K562 (cell line): ENCODE measurements at regions not wholly inside any gene's neighbourhood (a gene's known extent, or its start where the extent isn't known, plus 50 kb on each side); places are given as distances from the start of the nearest gene placed in this dataset.

Experiments used
- ATAC-seq: fragments of 200-7000 bp; cut with Tn5 transposase; 3 replicates; pipeline ENCODE4 v1.9.1; 2020; ENCODE audit warnings: moderate library complexity
- BruUV-seq: library from RNA; stranded (reverse); fragments of 400-500 nt; replicated peaks from 2 replicates; lab custom pipeline; 2021; lab: Mats Ljungman, UMichigan
- CTCF ChIA-PET: fragments of 300-600 bp; formaldehyde crosslinking; extraction: SDS; loops from one replicate; lab custom pipeline; 2021; ENCODE audit warnings: low intra/inter-chr PET ratio; lab: Yijun Ruan, JAX
- POLR2A ChIA-PET: fragments of 300-600, 350-650 bp; sonication (Branson Sonifier 250); formaldehyde crosslinking; extraction: SDS; loops from one replicate; lab custom pipeline; 2021; ENCODE audit warnings: antibody characterized with exemption, inconsistent platforms; lab: Yijun Ruan, JAX
- DNase-seq, 4 experiments: peaks; one replicate each; pipeline versions ENCODE4 v3.0.0 to v3.0.0-alpha.2; 2011 to 2018; ENCODE audit warnings: low spot score in 3 of 4, mixed read lengths in 3 of 4; ENCODE audit errors: extremely low read depth in 1 of 4
- FAIRE-seq: peaks from 2 replicates; lab custom pipeline; 2011; peaks lifted over from hg19 to GRCh38; lab: Jason Lieb, UNC
- H2AFZ ChIP-seq: 2 replicates; pipeline ENCODE4 v1.6.0; 2011; ENCODE audit warnings: low read depth, low read length, control low read depth, inconsistent platforms
- H3K27ac ChIP-seq: fragments of 200-600 bp; 3 replicates; pipeline ENCODE4 v1.8.0; 2011; ENCODE audit warnings: low read depth, mild to moderate bottlenecking, control low read depth, inconsistent platforms, low read length, moderate library complexity, mixed read lengths; ENCODE audit errors: extremely low read depth
- H3K27me3 ChIP-seq, 2 experiments: fragments of 300-600 bp in 1 of 2; 2 replicates in 1 of 2; 3 replicates in 1 of 2; pipeline versions ENCODE4 v1.6.0 to v1.8.0; 2011; ENCODE audit warnings: inconsistent platforms in 2 of 2, low read length in 2 of 2, mild to moderate bottlenecking in 1 of 2, mixed read lengths in 1 of 2, moderate library complexity in 1 of 2; ENCODE audit not compliant: control insufficient read depth in 2 of 2, insufficient read depth in 2 of 2
- H3K36me3 ChIP-seq: fragments of 300-600 bp; 3 replicates; pipeline ENCODE4 v1.8.0; 2011; ENCODE audit warnings: mild to moderate bottlenecking, low read length, inconsistent platforms; ENCODE audit not compliant: control insufficient read depth, insufficient read depth
- H3K4me1 ChIP-seq, 2 experiments: fragments of 200-600 bp in 1 of 2; replicated peaks in 1 of 2; 2 replicates in 1 of 2; 3 replicates in 1 of 2; pipeline versions ENCODE4 v1.5.1 to v1.8.0; 2011; ENCODE audit warnings: inconsistent platforms in 2 of 2, low read length in 2 of 2, mild to moderate bottlenecking in 1 of 2, mixed read lengths in 1 of 2, moderate library complexity in 1 of 2; ENCODE audit not compliant: control insufficient read depth in 2 of 2, insufficient read depth in 2 of 2
- H3K4me2 ChIP-seq: 2 replicates; pipeline ENCODE4 v1.6.1; 2011; ENCODE audit warnings: low read length, control low read depth, inconsistent platforms, mixed read lengths; ENCODE audit not compliant: insufficient read depth
- H3K4me3 ChIP-seq: fragments of 200-600 bp; sonication (generic), shearing (Covaris generic); 2 replicates; pipeline ENCODE4 v1.5.1; 2016; ENCODE audit warnings: control low read depth, inconsistent platforms
- H3K79me2 ChIP-seq: fragments of 200-600 bp; 3 replicates; pipeline ENCODE4 v1.8.0; 2011; ENCODE audit warnings: low read length, inconsistent platforms; ENCODE audit not compliant: control insufficient read depth, insufficient read depth
- H3K9ac ChIP-seq, 2 experiments: 2 replicates each; pipeline versions ENCODE4 v1.6.0 to v1.6.1; 2011; ENCODE audit warnings: low read depth in 2 of 2, low read length in 2 of 2, control low read depth in 1 of 2, inconsistent platforms in 1 of 2, mild to moderate bottlenecking in 1 of 2, mixed read lengths in 1 of 2; ENCODE audit not compliant: insufficient read depth in 1 of 2
- H3K9me1 ChIP-seq: one replicate; pipeline ENCODE4 v1.6.0; 2011; ENCODE audit warnings: inconsistent platforms, mild to moderate bottlenecking, low read length, moderate library complexity; ENCODE audit not compliant: control insufficient read depth, insufficient read depth
- H3K9me3 ChIP-seq: replicated peaks from 2 replicates; pipeline ENCODE4 v1.5.1; 2011; ENCODE audit warnings: low read depth, low read length, inconsistent platforms; ENCODE audit not compliant: control insufficient read depth, insufficient read depth
- H4K20me1 ChIP-seq: replicated peaks from 2 replicates; pipeline ENCODE4 v1.6.1; 2011; ENCODE audit warnings: low read length, inconsistent platforms, mixed read lengths; ENCODE audit not compliant: control insufficient read depth, insufficient read depth
- ARNT ChIP-seq, 2 experiments: fragments of 450-650 bp; IDR thresholded peaks; 2 replicates each; pipeline ENCODE4 v1.6.1; 2016; ENCODE audit warnings: mild to moderate bottlenecking in 1 of 2
- CREB3 ChIP-seq: fragments of 450-650 bp; conservative IDR thresholded peaks from 2 replicates; pipeline ENCODE4 v1.6.1; 2016; ENCODE audit warnings: missing genetic modification characterization, low read depth, mild to moderate bottlenecking, missing compliant biosample characterization, moderate library complexity
- EWSR1 ChIP-seq: fragments of 450-650 bp; IDR thresholded peaks from 2 replicates; pipeline ENCODE4 v1.6.1; 2018; ENCODE audit warnings: borderline replicate concordance, mild to moderate bottlenecking, low read depth, moderate library complexity; ENCODE audit not compliant: partially characterized antibody
- FOXJ3 ChIP-seq: sonication (generic); formaldehyde crosslinking; IDR thresholded peaks from 2 replicates; pipeline ENCODE4 v1.4.0; 2020; ENCODE audit warnings: mild to moderate bottlenecking, missing genetic modification reagents
- FOXK1 ChIP-seq: sonication (generic); formaldehyde crosslinking; IDR thresholded peaks from 2 replicates; pipeline ENCODE4 v1.8.0; 2022; ENCODE audit warnings: missing genetic modification reagents, mild to moderate bottlenecking, borderline replicate concordance
- MAFK ChIP-seq: IDR thresholded peaks from 2 replicates; pipeline ENCODE4 v1.6.1; 2011; ENCODE audit warnings: low read length, improper control_type of control experiment
- NUFIP1 ChIP-seq: fragments of 450-650 bp; IDR thresholded peaks from 2 replicates; pipeline ENCODE4 v1.6.1; 2018; ENCODE audit not compliant: partially characterized antibody
- PHF8 ChIP-seq: fragments of 200-600 bp; sonication (generic); IDR thresholded peaks from 2 replicates; pipeline ENCODE4 v1.6.1; 2012; ENCODE audit warnings: mixed run types, mild to moderate bottlenecking, inconsistent platforms, low read length, moderate library complexity, borderline replicate concordance
- SNRNP70 ChIP-seq: fragments of 200-400 bp; formaldehyde crosslinking; optimal IDR thresholded peaks from 2 replicates; pipeline ENCODE3; 2017; ENCODE audit warnings: low read depth, low read length
- TAF1 ChIP-seq: IDR thresholded peaks from 2 replicates; pipeline ENCODE4 v1.6.1; 2011; ENCODE audit warnings: mild to moderate bottlenecking, low read length, moderate library complexity; ENCODE audit not compliant: insufficient read depth, control insufficient read depth, severe bottlenecking; ENCODE audit errors: extremely low read depth
- TCFL5 ChIP-seq: fragments of 250-450 bp; sonication (Bioruptor Pico); conservative IDR thresholded peaks from 2 replicates; pipeline ENCODE4 v1.6.1; 2021; ENCODE audit warnings: mild to moderate bottlenecking, moderate library complexity, matching md5 sums
- U2AF1 ChIP-seq: fragments of 200-400 bp; formaldehyde crosslinking; optimal IDR thresholded peaks from 2 replicates; pipeline ENCODE3; 2017; ENCODE audit warnings: mild to moderate bottlenecking, low read depth, low read length, moderate library complexity
- ZBTB26 ChIP-seq: fragments of 450-650 bp; formaldehyde crosslinking; IDR thresholded peaks from 2 replicates; pipeline ENCODE4 v1.4.0; 2022; ENCODE audit warnings: missing genetic modification characterization
- in situ Hi-C: fragments of 300-500 bp; cut with MboI; formaldehyde crosslinking; loops from 4 replicates; pipeline ENCODE4 v1.15.0; 2018; ENCODE audit warnings: inconsistent platforms, mixed read lengths
- intact Hi-C: fragments of 100-400 bp; cut with micrococcal nuclease; formaldehyde crosslinking; loops from 2 replicates; pipeline ENCODE4 v1.14.2; 2022

- ATAC-seq (no peak), DNase-seq (no peak), FAIRE-seq (no peak)
- no TSS peak for BruUV-seq
- Histone ChIP-seq H3K9me3 (no peaks in the 10 kb centered on the region), H3K4me3 (no peak overlapping the region), H4K20me1 (no peaks in the 10 kb centered on the region), H3K27me3 (no peaks in the 10 kb centered on the region), H3K27ac (no peak overlapping the region), H3K4me2 (no peak overlapping the region), H2AFZ (no peak overlapping the region), H3K4me1 (no peaks in the 10 kb centered on the region), H3K36me3 (no peaks in the 10 kb centered on the region), H3K9ac (no peak overlapping the region), H3K9me1 (no peaks in the 10 kb centered on the region), H3K79me2 (no peaks in the 10 kb centered on the region)
- in situ Hi-C loops (no loop called here), intact Hi-C loops (no loop called here)
- ChIA-PET CTCF (no interaction called here), POLR2A (no interaction called here)
- TF ChIP-seq EWSR1, result no peak
- TF ChIP-seq ARNT (IDR thresholded peaks at IDR 0.05), result no peak
- TF ChIP-seq TCFL5, result no peak
- TF ChIP-seq U2AF1, result no peak
- TF ChIP-seq SNRNP70, result no peak
- no peak for TF ChIP-seq FOXK1 (CRISPR knock-in tag)
- TF ChIP-seq FOXJ3 (CRISPR knock-in tag), result no peak
- no peak for TF ChIP-seq CREB3
- TF ChIP-seq NUFIP1, result no peak
- no peak for TF ChIP-seq TAF1
- no peak for TF ChIP-seq ZBTB26 (CRISPR knock-in tag)
- TF ChIP-seq MAFK, result no peak
- TF ChIP-seq PHF8, result no peak
These were observed 595.8 kb downstream of the PSAT1 start for GRCh38 chr9:78892769-78893168.
